ENCODE measurements at regions not wholly inside any gene's neighbourhood (a gene's known extent, or its start where the extent isn't known, plus 50 kb on each side); places are given as distances from the start of the nearest gene placed in this dataset.

- Histone ChIP-seq H3K4me3 (no peak overlapping the region), H3K9ac (ENCODE audit: insufficient read length) (no peak overlapping the region), H3K27ac (no peak overlapping the region), H3K9me3 (ENCODE audit: low read depth, low read length) (no peaks in the 10 kb centered on the region), H3K36me3 (ENCODE audit: insufficient read depth, low read length) (no peaks in the 10 kb centered on the region)
- TF ChIP-seq POLR2AphosphoS5 (IDR thresholded peaks at IDR 0.05; ENCODE audit: borderline replicate concordance, low read depth, low read length) (no peak), EZH2 (IDR thresholded peaks at IDR 0.05) (no peak), FOXP2 (optimal IDR thresholded peaks at IDR 0.05; ENCODE audit: control extremely low read depth, extremely low read length, insufficient read depth) (no peak)
- no peak for DNase-seq (ENCODE audit: low read depth, low spot score)
These were observed 962.1 kb upstream of the EEF2KMT start for GRCh38 chr16:6059671-6060070.

GRCh38 chr16:6057821-6058220 lies 960.2 kb upstream of the EEF2KMT start:
- Histone ChIP-seq H3K36me3 (ENCODE audit: insufficient read depth, low read length) (no peaks in the 10 kb centered on the region), H3K4me3 (no peak overlapping the region), H3K9ac (ENCODE audit: insufficient read length) (no peak overlapping the region), H3K9me3 (ENCODE audit: low read depth, low read length) (no peaks in the 10 kb centered on the region), H3K27ac (no peak overlapping the region)
- TF ChIP-seq POLR2AphosphoS5 (IDR thresholded peaks at IDR 0.05; ENCODE audit: borderline replicate concordance, low read depth, low read length) (no peak), EZH2 (IDR thresholded peaks at IDR 0.05) (no peak)
- DNase-seq (ENCODE audit: low read depth, low spot score), result no peak

- no peaks in the 10 kb centered on the region for H3K36me3 ChIP-seq (ENCODE audit: insufficient read depth, low read length)
- H3K27ac ChIP-seq, result no peak overlapping the region
- no peak overlapping the region for H3K9ac ChIP-seq (ENCODE audit: insufficient read length)
- TF ChIP-seq FOXP2 (optimal IDR thresholded peaks at IDR 0.05; ENCODE audit: control extremely low read depth, extremely low read length, insufficient read depth), result no peak
- TF ChIP-seq EZH2 (IDR thresholded peaks at IDR 0.05), result no peak
- TF ChIP-seq POLR2AphosphoS5 (IDR thresholded peaks at IDR 0.05; ENCODE audit: borderline replicate concordance, low read depth, low read length), result no peak
- no peaks in the 10 kb centered on the region for H3K9me3 ChIP-seq (ENCODE audit: low read depth, low read length)
- no peak for DNase-seq (ENCODE audit: low read depth, low spot score)
- no peak overlapping the region for H3K4me3 ChIP-seq
These were observed 950.4 kb upstream of the EEF2KMT start for GRCh38 chr16:6048017-6048416.

- no peak for DNase-seq (ENCODE audit: low read depth, low spot score)
- TF ChIP-seq FOXP2 (optimal IDR thresholded peaks at IDR 0.05; ENCODE audit: control extremely low read depth, extremely low read length, insufficient read depth) (no peak), EZH2 (IDR thresholded peaks at IDR 0.05) (no peak), POLR2AphosphoS5 (IDR thresholded peaks at IDR 0.05; ENCODE audit: borderline replicate concordance, low read depth, low read length) (no peak)
- no peak overlapping the region for H3K27ac ChIP-seq
- H3K9ac ChIP-seq (ENCODE audit: insufficient read length), result no peak overlapping the region
- no peak overlapping the region for H3K4me3 ChIP-seq
- no peaks in the 10 kb centered on the region for H3K9me3 ChIP-seq (ENCODE audit: low read depth, low read length)
- no peaks in the 10 kb centered on the region for H3K36me3 ChIP-seq (ENCODE audit: insufficient read depth, low read length)
These were observed 949.7 kb upstream of the EEF2KMT start for GRCh38 chr16:6047325-6047724.

GRCh38 chr16:6038941-6039645 lies 941.5 kb upstream of the EEF2KMT start:
- Histone ChIP-seq H3K9ac (ENCODE audit: insufficient read length) (no peak overlapping the region), H3K36me3 (ENCODE audit: insufficient read depth, low read length) (no peaks in the 10 kb centered on the region), H3K27ac (no peak overlapping the region), H3K4me3 (no peak overlapping the region), H3K9me3 (ENCODE audit: low read depth, low read length) (no peaks in the 10 kb centered on the region)
- no peak for DNase-seq (ENCODE audit: low read depth, low spot score)
- TF ChIP-seq POLR2AphosphoS5 (IDR thresholded peaks at IDR 0.05; ENCODE audit: borderline replicate concordance, low read depth, low read length) (no peak), FOXP2 (optimal IDR thresholded peaks at IDR 0.05; ENCODE audit: control extremely low read depth, extremely low read length, insufficient read depth) (no peak), EZH2 (IDR thresholded peaks at IDR 0.05) (no peak)

- no peaks in the 10 kb centered on the region for H3K36me3 ChIP-seq (ENCODE audit: insufficient read depth, low read length)
- no peaks in the 10 kb centered on the region for H3K9me3 ChIP-seq (ENCODE audit: low read depth, low read length)
- no peak overlapping the region for H3K4me3 ChIP-seq
- TF ChIP-seq POLR2AphosphoS5 (IDR thresholded peaks at IDR 0.05; ENCODE audit: borderline replicate concordance, low read depth, low read length) (no peak), FOXP2 (optimal IDR thresholded peaks at IDR 0.05; ENCODE audit: control extremely low read depth, extremely low read length, insufficient read depth) (no peak), EZH2 (IDR thresholded peaks at IDR 0.05) (no peak)
- no peak overlapping the region for H3K9ac ChIP-seq (ENCODE audit: insufficient read length)
- DNase-seq (ENCODE audit: low read depth, low spot score), result no peak
- no peak overlapping the region for H3K27ac ChIP-seq
These were observed 937.6 kb upstream of the EEF2KMT start for GRCh38 chr16:6035161-6035560.

GRCh38 chr16:6034511-6034910 lies 936.9 kb upstream of the EEF2KMT start:
- Histone ChIP-seq H3K27ac (no peak overlapping the region), H3K9ac (ENCODE audit: insufficient read length) (no peak overlapping the region), H3K36me3 (ENCODE audit: insufficient read depth, low read length) (no peaks in the 10 kb centered on the region), H3K4me3 (no peak overlapping the region), H3K9me3 (ENCODE audit: low read depth, low read length) (no peaks in the 10 kb centered on the region)
- DNase-seq (ENCODE audit: low read depth, low spot score), result no peak
- TF ChIP-seq POLR2AphosphoS5 (IDR thresholded peaks at IDR 0.05; ENCODE audit: borderline replicate concordance, low read depth, low read length) (no peak), EZH2 (IDR thresholded peaks at IDR 0.05) (no peak), FOXP2 (optimal IDR thresholded peaks at IDR 0.05; ENCODE audit: control extremely low read depth, extremely low read length, insufficient read depth) (no peak)

- Histone ChIP-seq H3K9ac (ENCODE audit: insufficient read length) (no peak overlapping the region), H3K9me3 (ENCODE audit: low read depth, low read length) (no peaks in the 10 kb centered on the region), H3K27ac (no peak overlapping the region), H3K4me3 (no peak overlapping the region), H3K36me3 (ENCODE audit: insufficient read depth, low read length) (no peaks in the 10 kb centered on the region)
- no peak for DNase-seq (ENCODE audit: low read depth, low spot score)
- no peak for TF ChIP-seq EZH2 (IDR thresholded peaks at IDR 0.05)
- TF ChIP-seq POLR2AphosphoS5 (IDR thresholded peaks at IDR 0.05; ENCODE audit: borderline replicate concordance, low read depth, low read length), result no peak
- no peak for TF ChIP-seq FOXP2 (optimal IDR thresholded peaks at IDR 0.05; ENCODE audit: control extremely low read depth, extremely low read length, insufficient read depth)
These were observed 934.8 kb upstream of the EEF2KMT start for GRCh38 chr16:6032438-6032837.

GRCh38 chr16:6031567-6031966 lies 934.0 kb upstream of the EEF2KMT start:
- H3K4me3 ChIP-seq, result no peak overlapping the region
- DNase-seq (ENCODE audit: low read depth, low spot score), result no peak
- H3K27ac ChIP-seq, result no peak overlapping the region
- no peak overlapping the region for H3K9ac ChIP-seq (ENCODE audit: insufficient read length)
- no peaks in the 10 kb centered on the region for H3K9me3 ChIP-seq (ENCODE audit: low read depth, low read length)
- no peaks in the 10 kb centered on the region for H3K36me3 ChIP-seq (ENCODE audit: insufficient read depth, low read length)
- TF ChIP-seq POLR2AphosphoS5 (IDR thresholded peaks at IDR 0.05; ENCODE audit: borderline replicate concordance, low read depth, low read length), result no peak
- TF ChIP-seq EZH2 (IDR thresholded peaks at IDR 0.05), result no peak
- TF ChIP-seq FOXP2 (optimal IDR thresholded peaks at IDR 0.05; ENCODE audit: control extremely low read depth, extremely low read length, insufficient read depth), result no peak

All from SK-N-MC (cell line).